A549 (cell line): ENCODE measurements at regions not wholly inside any gene's neighbourhood (a gene's known extent, or its start where the extent isn't known, plus 50 kb on each side); places are given as distances from the start of the nearest gene placed in this dataset.
"Not testable (repeated sequence)": the region's sequence is repeated elsewhere in the genome, so short reads cannot be mapped to it uniquely, and the experiment has no call there.

Source experiments
- ATAC-seq, 2 experiments: fragments of 200-7000 bp in 1 of 2; fragments of >200 bp in 1 of 2; cut with Nextera tagmentation in 1 of 2; cut with Tn5 transposase in 1 of 2; 3 replicates each; pipeline versions ENCODE4 v1.8.0 to v1.9.1; 2018 to 2020; ENCODE audit warnings: mild to moderate bottlenecking in 1 of 2, moderate library complexity in 1 of 2
- CTCF ChIA-PET: fragments of 300-600 bp; sonication (Branson Sonifier 250); formaldehyde crosslinking; extraction: SDS; loops from one replicate; lab custom pipeline; 2021; ENCODE audit warnings: antibody characterized with exemption, inconsistent platforms; lab: Yijun Ruan, JAX
- POLR2A ChIA-PET: fragments of 350-600 bp; formaldehyde crosslinking; extraction: SDS; loops from one replicate; lab custom pipeline; 2021; ENCODE audit warnings: antibody characterized with exemption, inconsistent platforms; lab: Yijun Ruan, JAX
- DNase-seq, 2 experiments: peaks; one replicate each; pipeline versions ENCODE4 v3.0.0 to v3.0.0-alpha.2; 2011 to 2016; ENCODE audit warnings: low read depth in 1 of 2, low spot score in 1 of 2
- FAIRE-seq: peaks from 2 replicates; lab custom pipeline; 2011; peaks lifted over from hg19 to GRCh38; lab: Jason Lieb, UNC
- H3K27ac ChIP-seq, 2 experiments: fragments of >200 bp; sonication (Bioruptor Twin); formaldehyde crosslinking; 3 replicates each; pipeline ENCODE4 v1.5.1; 2016 to 2017
- H3K4me1 ChIP-seq: fragments of >200 bp; sonication (Bioruptor Twin); formaldehyde crosslinking; 3 replicates; pipeline ENCODE4 v1.6.1; 2016
- H3K4me2 ChIP-seq: fragments of >200 bp; sonication (Bioruptor Twin); formaldehyde crosslinking; 3 replicates; pipeline ENCODE4 v1.6.1; 2016
- H3K4me3 ChIP-seq: fragments of >200 bp; sonication (Bioruptor Twin); formaldehyde crosslinking; 3 replicates; pipeline ENCODE4 v1.5.1; 2016
- H3K9me3 ChIP-seq: fragments of >200 bp; sonication (Bioruptor Twin); formaldehyde crosslinking; 3 replicates; pipeline ENCODE4 v1.6.1; 2016
- BCL3 ChIP-seq: fragments of >200 bp; sonication (Bioruptor Twin); formaldehyde crosslinking; IDR thresholded peaks from 3 replicates; pipeline ENCODE4 v1.6.1; 2016
- CBX8 ChIP-seq: fragments of 200-600 bp; sonication (generic); IDR thresholded peaks from 2 replicates; pipeline ENCODE4 v1.6.1; 2016
- CEBPB ChIP-seq, 2 experiments: fragments of >200 bp in 1 of 2; sonication (Bioruptor Twin) in 1 of 2; formaldehyde crosslinking in 1 of 2; IDR thresholded peaks; 2 replicates each; pipeline ENCODE4 v1.6.1; 2012 to 2016
- CHD2 ChIP-seq: fragments of 150-350 bp; IDR thresholded peaks from 2 replicates; pipeline ENCODE4 v1.6.1; 2014; ENCODE audit warnings: low read length; ENCODE audit not compliant: partially characterized antibody
- CTCF ChIP-seq: fragments of >200 bp; sonication (Bioruptor Twin); formaldehyde crosslinking; IDR thresholded peaks from 3 replicates; pipeline ENCODE4 v1.5.1; 2016
- EHMT2 ChIP-seq: fragments of 200-600 bp; sonication (generic); IDR thresholded peaks from 2 replicates; pipeline ENCODE4 v1.6.1; 2016; ENCODE audit warnings: antibody characterized with exemption, low read depth, mild to moderate bottlenecking, moderate library complexity
- ESRRA ChIP-seq: fragments of 150-350 bp; IDR thresholded peaks from 2 replicates; pipeline ENCODE4 v1.6.1; 2014; ENCODE audit warnings: mild to moderate bottlenecking, low read length, borderline replicate concordance
- FOXS1 ChIP-seq: fragments of 250-450 bp; sonication (Bioruptor Pico); IDR thresholded peaks from 2 replicates; pipeline ENCODE4 v1.5.0; 2020; ENCODE audit warnings: mild to moderate bottlenecking, moderate library complexity
- HES2 ChIP-seq: fragments of >200 bp; sonication (Bioruptor Twin); formaldehyde crosslinking; IDR thresholded peaks from 2 replicates; pipeline ENCODE4 v1.6.1; 2016
- HEYL ChIP-seq: fragments of 250-450 bp; sonication (Bioruptor Pico); IDR thresholded peaks from 2 replicates; pipeline ENCODE4 v1.8.0; 2021; ENCODE audit warnings: mild to moderate bottlenecking, moderate library complexity
- HMGXB4 ChIP-seq: fragments of 250-450 bp; sonication (Bioruptor Pico); IDR thresholded peaks from 2 replicates; pipeline ENCODE4 v1.5.0; 2021; ENCODE audit warnings: mild to moderate bottlenecking, moderate library complexity, borderline replicate concordance
- KDM1A ChIP-seq: fragments of 200-600 bp; sonication (generic); IDR thresholded peaks from 2 replicates; pipeline ENCODE4 v1.6.1; 2016; ENCODE audit warnings: low read depth, mild to moderate bottlenecking
- PBX3 ChIP-seq: IDR thresholded peaks from 2 replicates; pipeline ENCODE4 v1.6.1; 2012
- RAD21 ChIP-seq, 2 experiments: fragments of >200 bp in 1 of 2; sonication (Bioruptor Twin) in 1 of 2; formaldehyde crosslinking in 1 of 2; IDR thresholded peaks in 1 of 2; conservative IDR thresholded peaks in 1 of 2; 2 replicates in 1 of 2; 3 replicates in 1 of 2; pipeline ENCODE4 v1.6.1; 2012 to 2018; ENCODE audit warnings: inconsistent platforms in 1 of 2
- RARB ChIP-seq: fragments of 250-450 bp; sonication (Bioruptor Pico); IDR thresholded peaks from 2 replicates; pipeline ENCODE4 v1.8.0; 2021; ENCODE audit warnings: mild to moderate bottlenecking, moderate library complexity
- USF2 ChIP-seq: fragments of 450-650 bp; IDR thresholded peaks from 2 replicates; pipeline ENCODE4 v1.6.1; 2014; ENCODE audit warnings: antibody characterized with exemption
- ZFP36 ChIP-seq: fragments of 450-650 bp; IDR thresholded peaks from 2 replicates; pipeline ENCODE4 v1.6.1; 2014; ENCODE audit warnings: borderline replicate concordance; ENCODE audit not compliant: partially characterized antibody
- WGBS: methylation state at CpG from one replicate; pipeline ENCODE4 v1.1.6; 2017; ENCODE audit errors: missing lambda C conversion rate; 5-methylcytosine and 5-hydroxymethylcytosine counted together

- ChIA-PET CTCF (interaction anchor here (1.0 kb wide), 1 partner anchor 11 kb away, joined by 3 read pairs; no protein-coding TSS in a partner anchor), POLR2A (no interaction called here)
- TF ChIP-seq CBX8 (no peak), CTCF (no peak), CEBPB (IDR thresholded peaks at IDR 0.05) (no peak), BCL3 (no peak), KDM1A (no peak), ZFP36 (no peak), PBX3 (no peak), FOXS1 (CRISPR knock-in tag) (no peak), HEYL (CRISPR knock-in tag) (no peak), RAD21 (conservative IDR thresholded peaks at IDR 0.05 in 1 of 2, IDR thresholded peaks at IDR 0.05 in 1 of 2) (no peak)
- WGBS: 35% methylated on average over 3 of the region's 3 CpGs
- H3K4me2 ChIP-seq: no peak overlapping the region
- FAIRE-seq (no peak), DNase-seq (no peak), ATAC-seq (no peak)
- H3K9me3 ChIP-seq: no peaks in the 10 kb centered on the region
- no peaks in the 10 kb centered on the region for H3K4me1 ChIP-seq
- no peak overlapping the region for H3K4me3 ChIP-seq
- H3K27ac ChIP-seq: no peak overlapping the region
Measured at GRCh38 chr4:97073194-97073593, 1070.1 kb downstream of the STPG2 start.

- CTCF ChIA-PET: no interaction called here
- no peak for TF ChIP-seq USF2
- no peak for TF ChIP-seq BCL3
- DNase-seq (no peak), FAIRE-seq (no peak), ATAC-seq (no peak)
- no peak overlapping the region for H3K4me3 ChIP-seq
- no peaks in the 10 kb centered on the region for H3K4me1 ChIP-seq
- H3K9me3 ChIP-seq: no peaks in the 10 kb centered on the region
- no peak overlapping the region for H3K27ac ChIP-seq
- POLR2A ChIA-PET: no interaction called here
- H3K4me2 ChIP-seq: no peak overlapping the region
- 7% methylated on average over 2 of the region's 2 CpGs for WGBS
Measured at GRCh38 chr4:97074531-97074930, 1068.7 kb downstream of the STPG2 start.

- H3K27ac ChIP-seq: no peak overlapping the region
- FAIRE-seq: no peak
- ATAC-seq: no peak
- TF ChIP-seq RARB (CRISPR knock-in tag) (no peak), HES2 (no peak), FOXS1 (CRISPR knock-in tag) (no peak), EHMT2 (no peak), ESRRA (no peak), CHD2 (no peak), ZFP36 (no peak), HMGXB4 (no peak)
- TF ChIP-seq, all 56 proteins: peak for 0
- Histone ChIP-seq H3K9me3 (no peaks in the 10 kb centered on the region), H3K4me1 (no peaks in the 10 kb centered on the region), H3K4me3 (no peak overlapping the region), H3K4me2 (no peak overlapping the region)
- ChIA-PET CTCF (no interaction called here), POLR2A (no interaction called here)
- no peak for DNase-seq
Measured at GRCh38 chr4:97081951-97082350, 1061.3 kb downstream of the STPG2 start.

GRCh38 chr4:97097036-97097435, 1046.2 kb downstream of the STPG2 start:
- H3K4me1 ChIP-seq, DNase-seq, FAIRE-seq, H3K9me3 ChIP-seq, CTCF ChIA-PET, H3K4me3 ChIP-seq, H3K27ac ChIP-seq, ATAC-seq, POLR2A ChIA-PET, H3K4me2 ChIP-seq: not testable (repeated sequence)
- 55% methylated on average over 5 of the region's 6 CpGs for WGBS

GRCh38 chr4:97101171-97101570, 1042.1 kb downstream of the STPG2 start:
- ATAC-seq, H3K4me3 ChIP-seq, POLR2A ChIA-PET, H3K4me2 ChIP-seq, H3K9me3 ChIP-seq, H3K27ac ChIP-seq, H3K4me1 ChIP-seq, DNase-seq, FAIRE-seq, CTCF ChIA-PET: not testable (repeated sequence)
- 24% methylated on average over 6 of the region's 7 CpGs for WGBS
